ENCODE measurements at regions not wholly inside any gene's neighbourhood (a gene's known extent, or its start where the extent isn't known, plus 50 kb on each side); places are given as distances from the start of the nearest gene placed in this dataset.
"Not testable (repeated sequence)": the region's sequence is repeated elsewhere in the genome, so short reads cannot be mapped to it uniquely, and the experiment has no call there.

GRCh38 chr21:14614287-14614686 lies 68.2 kb upstream of the SAMSN1 start:
- H3K4me3 ChIP-seq (ENCODE audit: low read length) = no peak overlapping the region
- no peak for TF ChIP-seq ZNF274 (IDR thresholded peaks at IDR 0.05; ENCODE audit: low read depth, low read length)

GRCh38 chr21:14613486-14614224 lies 67.5 kb upstream of the SAMSN1 start:
- H3K4me3 ChIP-seq (ENCODE audit: low read length) = no peak overlapping the region
- no peak for TF ChIP-seq ZNF274 (IDR thresholded peaks at IDR 0.05; ENCODE audit: low read depth, low read length)

GRCh38 chr21:14610119-14610518 lies 64.0 kb upstream of the SAMSN1 start:
- H3K4me3 ChIP-seq (ENCODE audit: low read length) = not testable (repeated sequence)

- TF ChIP-seq ZNF274 (IDR thresholded peaks at IDR 0.05; ENCODE audit: low read depth, low read length) = no peak
- H3K4me3 ChIP-seq (ENCODE audit: low read length) = no peak overlapping the region
Measured at GRCh38 chr21:14609274-14609673, 63.2 kb upstream of the SAMSN1 start.

- TF ChIP-seq ZNF274 (IDR thresholded peaks at IDR 0.05; ENCODE audit: low read depth, low read length) = no peak
- no peak overlapping the region for H3K4me3 ChIP-seq (ENCODE audit: low read length)
Measured at GRCh38 chr21:14607262-14607661, 61.1 kb upstream of the SAMSN1 start.

GRCh38 chr21:14603202-14603601 lies 57.1 kb upstream of the SAMSN1 start:
- H3K4me3 ChIP-seq (ENCODE audit: low read length) = no peak overlapping the region
- TF ChIP-seq ZNF274 (IDR thresholded peaks at IDR 0.05; ENCODE audit: low read depth, low read length) = no peak

- no peak overlapping the region for H3K4me3 ChIP-seq (ENCODE audit: low read length)
- no peak for TF ChIP-seq ZNF274 (IDR thresholded peaks at IDR 0.05; ENCODE audit: low read depth, low read length)
Measured at GRCh38 chr21:14602382-14602958, 56.4 kb upstream of the SAMSN1 start.

GRCh38 chr21:14600569-14601297 lies 54.6 kb upstream of the SAMSN1 start:
- no peak overlapping the region for H3K4me3 ChIP-seq (ENCODE audit: low read length)
- TF ChIP-seq ZNF274 (IDR thresholded peaks at IDR 0.05; ENCODE audit: low read depth, low read length) = no peak

- no peak overlapping the region for H3K4me3 ChIP-seq (ENCODE audit: low read length)
- no peak for TF ChIP-seq ZNF274 (IDR thresholded peaks at IDR 0.05; ENCODE audit: low read depth, low read length)
Measured at GRCh38 chr21:14598065-14598464, 52.0 kb upstream of the SAMSN1 start.

All from GM08714 (cell line).